ENCODE measurements at regions not wholly inside any gene's neighbourhood (a gene's known extent, or its start where the extent isn't known, plus 50 kb on each side); places are given as distances from the start of the nearest gene placed in this dataset.
"Not testable (repeated sequence)": the region's sequence is repeated elsewhere in the genome, so short reads cannot be mapped to it uniquely, and the experiment has no call there.

DNA sequence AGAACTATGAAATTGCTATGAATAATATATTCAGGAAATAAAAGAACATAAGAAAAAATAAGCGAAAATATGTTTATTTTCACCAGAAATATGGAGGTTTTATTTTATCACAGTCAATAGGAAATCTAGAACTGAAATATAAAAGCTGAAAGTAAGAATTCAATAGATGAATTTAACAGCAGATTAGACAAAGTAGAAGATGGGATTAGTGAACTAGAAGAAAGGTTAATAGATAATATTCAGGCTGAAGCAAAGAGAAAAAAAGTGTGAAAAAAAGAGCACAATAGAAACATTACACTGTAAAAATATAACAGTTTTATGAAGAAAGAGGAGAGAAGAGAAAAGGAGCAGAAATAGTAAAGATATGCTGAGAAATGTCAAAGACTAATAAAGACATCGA, 1152.1 kb downstream of the FAT4 start:
- no peak for DNase-seq

DNA sequence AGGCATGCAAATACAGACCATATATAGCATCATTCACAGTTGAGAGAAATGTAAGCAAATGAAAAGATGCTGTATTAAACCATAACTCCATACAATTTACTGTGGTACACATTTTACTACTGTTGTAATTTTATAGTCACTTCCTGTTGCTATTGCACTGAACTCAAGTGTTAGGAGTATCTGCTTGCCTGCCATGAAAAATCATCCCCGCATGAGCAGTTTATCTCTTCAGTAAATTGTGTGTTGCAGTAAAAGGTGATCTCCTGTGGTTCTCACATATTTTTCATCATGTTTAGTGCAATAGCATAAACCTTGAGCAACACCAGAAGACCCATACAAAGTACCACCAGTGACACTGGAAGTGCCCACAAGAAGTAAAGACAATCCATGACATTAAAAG, 1153.4 kb downstream of the FAT4 start:
- DNase-seq, result no peak

DNA sequence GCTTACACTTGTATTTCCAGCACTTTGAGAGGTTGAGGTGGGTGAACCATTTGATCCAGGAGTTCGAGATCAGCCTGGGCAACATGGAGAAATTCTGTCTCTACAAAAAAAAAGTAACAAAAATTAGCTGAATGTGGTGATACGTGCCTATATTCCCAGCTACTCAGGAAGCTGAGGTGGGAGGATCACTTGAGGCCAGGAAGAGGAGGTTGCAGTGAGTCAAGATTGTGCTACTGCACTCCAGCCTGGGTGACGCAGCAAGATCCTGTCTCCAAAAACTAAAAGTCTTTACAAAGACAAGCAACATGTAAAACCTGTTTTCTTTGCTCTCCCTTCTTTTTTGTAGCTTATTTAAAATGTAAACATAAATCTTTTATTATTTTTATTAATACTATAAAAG, 1156.1 kb downstream of the FAT4 start:
- DNase-seq, result no peak

DNA sequence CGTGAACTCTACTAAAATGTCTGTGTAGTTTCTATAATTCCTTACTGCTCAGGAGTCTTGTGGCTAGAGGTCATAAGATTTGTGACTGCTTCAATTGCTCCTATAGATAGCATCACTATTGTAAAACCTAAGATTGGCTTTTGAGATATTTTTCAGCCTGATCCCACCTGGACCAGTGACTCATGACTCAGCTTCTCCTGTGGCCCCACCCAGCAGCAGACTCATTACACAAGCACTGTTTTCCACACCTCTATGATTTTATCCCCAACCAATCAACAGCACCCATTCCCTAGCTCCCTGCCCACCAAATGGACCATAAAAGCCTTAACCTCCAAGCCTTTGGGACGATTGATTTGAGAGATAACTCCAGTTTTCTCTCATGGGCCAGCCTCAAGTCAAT, 1157.0 kb upstream of the INTU start:
- no peak for DNase-seq

DNA sequence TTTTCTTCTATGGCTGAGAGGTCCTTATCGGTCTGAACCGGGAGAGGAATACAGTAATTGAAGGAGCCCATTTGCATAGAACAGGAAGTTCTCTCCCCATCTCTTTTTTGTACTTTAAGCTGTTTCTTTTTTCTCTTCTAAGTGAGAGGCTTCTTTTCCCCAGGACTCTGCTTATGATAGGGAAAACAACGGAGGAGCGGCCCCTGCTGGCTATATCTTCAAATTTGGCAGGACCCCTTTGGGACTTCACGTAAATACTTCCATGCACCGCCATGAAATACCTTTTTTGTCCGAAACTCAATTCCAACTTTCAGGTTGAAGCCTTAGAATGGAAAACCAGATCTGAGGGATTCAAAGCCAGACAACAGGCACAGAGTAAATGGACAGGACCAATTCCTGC, 1153.0 kb upstream of the INTU start:
- DNase-seq, result no peak

DNA sequence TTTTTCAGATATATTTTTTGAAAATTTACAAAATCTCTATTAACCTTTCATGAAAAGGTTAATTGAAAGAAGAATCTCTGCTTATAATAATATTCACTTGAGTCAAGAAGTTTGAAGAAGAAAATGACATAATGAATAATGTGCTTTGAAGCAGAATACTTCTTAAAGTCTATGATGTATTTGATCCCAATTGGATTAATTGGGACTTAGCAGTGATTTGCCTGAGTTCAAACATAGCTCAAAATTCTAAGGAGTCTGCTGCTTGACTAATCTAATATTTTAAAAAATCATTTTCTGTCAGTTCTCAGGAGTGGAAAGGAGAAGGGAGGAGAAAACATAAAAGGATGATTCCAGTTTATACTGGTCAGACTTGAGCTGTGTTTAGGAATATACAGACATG, 1150.4 kb upstream of the INTU start:
- DNase-seq, result no peak

DNA sequence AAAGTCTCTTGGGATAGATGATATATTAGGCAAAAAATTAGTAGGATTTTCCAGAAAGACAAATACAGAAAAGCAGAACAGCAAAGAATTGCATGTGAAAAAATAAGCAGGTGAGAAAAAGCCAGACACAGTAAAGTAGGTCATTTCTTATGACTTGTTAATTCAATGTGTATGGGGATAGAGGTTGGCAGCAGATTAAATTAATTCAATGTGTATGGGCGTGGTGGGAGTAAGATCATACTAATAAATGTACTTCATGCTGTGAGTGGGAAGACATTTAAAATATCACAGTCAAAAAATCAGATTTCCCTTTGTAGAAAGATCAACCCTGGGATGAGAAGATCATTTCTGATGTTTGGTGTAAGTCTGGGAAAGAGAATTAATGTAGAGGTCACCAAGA, 1146.4 kb upstream of the INTU start:
- DNase-seq, result no peak

DNA sequence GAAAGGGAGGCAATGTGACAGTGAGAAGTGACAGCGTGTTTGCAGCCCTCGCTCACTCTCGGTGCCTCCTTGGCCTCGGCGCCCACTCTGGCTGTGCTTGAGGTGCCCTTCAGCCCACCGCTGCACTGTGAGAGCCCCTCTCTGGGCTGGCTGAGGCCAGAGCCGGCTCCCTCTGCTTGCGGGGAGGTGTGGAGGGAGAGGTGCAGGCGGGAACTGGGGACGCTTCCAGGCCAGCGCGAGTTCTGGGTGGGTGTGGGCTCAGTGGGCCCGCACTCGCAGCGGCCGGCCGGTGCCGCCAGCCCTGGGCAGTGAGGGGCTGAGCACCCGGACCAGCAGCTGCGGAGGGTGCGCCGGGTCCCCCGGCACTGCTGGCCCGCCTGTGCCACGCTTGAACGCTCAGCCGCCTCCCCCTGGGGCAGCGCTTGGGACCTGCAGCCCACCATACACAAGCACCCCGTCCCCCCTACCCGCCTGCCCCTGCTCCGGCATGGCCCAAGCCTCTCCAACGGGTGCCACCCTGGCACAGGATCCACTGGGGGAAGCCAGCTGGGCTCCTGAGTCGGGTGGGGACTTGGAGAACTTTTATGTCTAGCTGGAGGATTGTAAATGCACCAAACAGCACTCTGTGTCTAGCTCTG, 1142.8 kb upstream of the INTU start:
- no peak for DNase-seq

DNA sequence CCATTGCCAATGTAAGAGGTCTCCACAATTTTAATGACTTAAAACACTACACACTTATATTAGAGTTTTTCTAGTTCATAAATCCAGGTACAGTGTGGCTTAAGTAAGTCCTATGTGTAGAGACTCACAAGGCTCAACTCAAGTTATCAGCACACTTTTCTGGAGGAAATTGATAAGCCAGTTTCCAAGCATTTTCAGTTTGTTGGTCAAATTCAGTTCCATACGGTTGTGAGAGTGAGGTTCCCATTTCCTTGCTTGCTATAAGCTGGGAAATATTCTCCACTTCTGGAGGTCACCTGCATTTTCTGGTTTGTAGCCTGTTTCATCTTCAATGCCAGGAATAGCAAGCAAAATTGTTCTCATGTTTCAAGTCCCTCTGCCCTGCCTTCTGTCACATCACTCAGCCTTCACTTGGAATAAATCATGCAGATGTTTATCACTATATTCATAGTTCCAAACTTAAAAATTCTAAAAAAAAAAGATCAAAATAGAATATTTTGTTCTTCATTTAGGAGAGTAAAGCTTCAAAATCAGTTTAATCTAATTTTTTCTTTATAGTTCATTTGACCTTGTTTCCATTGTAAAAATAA, 1137.5 kb upstream of the INTU start:
- DNase-seq, result no peak

DNA sequence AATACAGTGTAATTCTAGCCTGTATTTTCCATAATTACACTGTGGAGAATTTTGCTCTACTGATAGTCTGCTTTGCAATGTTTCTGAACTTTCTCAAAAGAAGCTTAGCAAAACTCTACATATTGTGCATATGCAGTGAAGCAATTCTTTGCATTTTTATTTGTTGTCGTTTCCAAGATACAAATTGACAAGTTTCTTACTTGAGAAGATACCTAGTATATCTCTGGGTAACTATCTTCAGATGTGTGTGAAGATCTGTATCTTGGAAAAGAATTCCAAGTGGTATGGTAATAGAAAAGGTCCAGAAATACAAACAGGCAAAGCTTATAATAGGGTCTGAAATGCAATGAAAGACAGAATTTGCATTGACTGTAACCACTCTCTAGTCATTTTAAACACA, 1119.8 kb upstream of the INTU start:
- DNase-seq, result no peak

DNA sequence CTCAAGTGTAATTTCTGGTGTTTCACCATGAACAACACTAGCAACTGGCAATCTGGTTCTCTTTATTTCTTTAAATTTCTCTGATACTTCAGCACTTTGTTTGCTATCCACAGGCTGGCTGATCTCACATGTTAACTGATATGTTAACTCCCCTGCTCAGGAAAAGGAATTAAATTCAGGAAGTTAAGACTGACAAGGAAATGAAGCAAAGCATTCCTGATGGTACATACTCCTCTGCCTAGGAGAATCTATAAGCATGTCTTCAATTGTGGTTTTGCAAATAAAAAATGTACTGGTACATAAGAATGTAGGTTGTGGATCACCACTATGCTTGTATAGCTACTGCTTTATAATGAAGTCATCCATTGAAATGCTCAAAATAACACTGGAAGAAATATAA, 1119.2 kb upstream of the INTU start:
- DNase-seq, result no peak

DNA sequence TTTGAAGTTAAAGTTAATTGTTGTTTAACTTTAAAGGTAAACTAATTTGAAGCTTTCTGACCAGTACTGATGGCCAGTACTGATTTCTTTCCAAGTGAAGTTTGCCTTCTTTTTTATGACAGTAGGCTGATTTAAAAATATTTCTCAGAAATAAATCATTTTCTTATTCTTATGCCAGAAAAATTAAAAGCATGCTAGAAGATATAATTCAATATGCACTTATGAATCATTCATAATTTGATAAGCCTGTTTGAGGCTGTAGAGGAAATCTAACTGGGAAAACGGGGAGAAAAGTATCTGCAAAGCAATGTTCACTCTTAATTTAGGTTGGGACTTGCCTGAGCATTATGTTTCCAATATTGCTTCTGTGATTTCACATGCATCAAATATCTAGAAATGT, 1112.0 kb upstream of the INTU start:
- DNase-seq, result no peak

DNA sequence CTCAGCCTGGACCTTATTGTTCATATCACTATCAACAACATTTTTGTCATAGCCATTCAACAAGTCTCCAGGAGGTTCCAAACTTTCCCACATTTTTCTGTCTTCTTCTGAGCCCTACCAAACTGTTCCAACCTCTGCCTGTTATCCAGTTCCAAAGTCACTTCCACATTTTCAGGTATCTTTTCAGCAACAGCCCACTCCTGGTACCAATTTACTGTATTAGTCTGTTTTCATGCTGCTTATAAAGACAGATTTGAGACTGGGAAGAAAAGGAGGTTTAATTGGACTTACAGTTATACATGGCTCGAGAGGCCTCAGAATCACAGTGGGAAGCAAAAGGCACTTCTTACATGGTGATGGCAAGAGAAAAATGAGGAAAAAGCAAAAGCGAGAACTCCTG, 1107.4 kb upstream of the INTU start:
- DNase-seq, result not testable (repeated sequence)

DNA sequence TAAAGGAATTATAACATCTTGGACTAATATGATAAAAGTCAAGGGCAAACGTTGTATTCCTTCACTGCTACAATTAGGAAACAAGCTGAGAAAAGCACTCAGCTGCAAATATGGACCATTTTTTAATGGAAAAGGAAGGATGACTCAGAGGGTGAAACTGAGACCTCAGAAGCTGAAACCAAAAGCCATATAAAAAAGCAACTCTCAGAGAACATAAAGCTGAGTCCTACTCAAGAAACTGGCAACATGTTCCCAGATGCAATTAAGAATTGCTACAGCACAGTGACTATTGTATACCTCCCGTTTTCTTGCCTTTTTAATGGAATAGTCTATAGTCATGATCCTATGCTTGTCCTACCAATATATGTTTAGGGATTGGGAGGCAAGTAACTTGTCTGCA, 1106.4 kb upstream of the INTU start:
- DNase-seq, result no peak

DNA sequence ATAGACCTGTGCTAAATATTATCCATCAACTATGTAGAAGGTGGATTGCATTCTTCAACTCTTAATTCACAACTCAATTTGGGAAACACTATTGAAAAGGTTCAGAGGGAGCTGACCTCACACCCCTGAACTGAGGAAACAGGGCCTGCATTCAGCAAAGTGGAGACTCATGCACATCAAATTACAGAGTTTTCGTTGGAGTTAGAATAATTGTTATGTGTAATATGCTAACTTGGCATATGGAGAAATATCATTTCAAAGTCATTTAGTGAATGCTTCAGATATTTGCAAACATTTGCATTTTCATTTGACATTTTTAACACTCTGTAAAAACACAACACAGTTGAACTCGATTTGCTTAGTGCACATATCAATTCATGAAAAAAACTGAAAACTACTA, 1102.8 kb upstream of the INTU start:
- DNase-seq, result no peak

DNA sequence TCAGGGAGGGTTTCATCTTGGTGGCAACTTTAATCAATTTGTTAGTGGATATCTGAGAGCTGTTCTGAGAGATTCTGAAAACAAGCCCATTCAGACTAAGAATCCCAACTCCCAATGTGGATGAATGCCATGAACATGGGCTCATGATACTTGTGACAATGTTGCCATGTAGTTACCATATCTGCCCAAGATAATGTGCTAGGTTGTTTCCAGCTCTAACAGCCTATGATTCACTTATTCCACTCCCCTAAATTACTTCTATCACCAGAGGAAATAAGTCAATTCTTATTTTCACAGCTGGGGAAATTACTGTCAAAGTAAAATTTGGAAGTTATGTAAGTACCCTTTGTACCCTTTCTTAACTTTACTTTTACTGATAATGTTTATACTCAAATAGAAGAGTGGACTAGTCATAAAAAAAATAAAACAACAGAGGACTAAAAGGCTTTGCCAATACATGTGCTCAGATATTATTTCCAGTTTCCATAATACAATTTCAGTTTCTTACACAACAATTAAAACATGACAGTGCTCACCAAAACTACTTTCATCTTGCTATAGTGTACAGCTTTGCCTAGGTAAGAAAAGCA, 1101.7 kb upstream of the INTU start:
- no peak for DNase-seq

DNA sequence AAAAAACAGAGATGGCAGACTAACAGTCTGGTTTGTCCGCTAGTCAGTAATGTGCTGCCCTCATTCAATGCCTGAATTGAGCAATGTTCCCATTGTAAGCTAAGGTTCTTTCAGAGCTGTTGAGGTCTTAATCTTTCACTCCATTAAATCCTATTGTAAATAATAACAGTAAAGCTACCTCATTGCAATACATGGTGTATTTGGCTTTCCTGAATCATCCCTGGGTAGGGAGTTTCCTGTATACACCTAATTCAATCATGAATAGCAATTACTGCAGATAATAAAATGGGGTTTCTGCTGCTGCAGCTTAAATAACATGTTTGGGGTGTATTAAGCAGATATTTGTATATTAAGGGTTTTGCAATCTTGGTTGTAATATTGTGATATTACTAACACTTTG, 1100.2 kb upstream of the INTU start:
- DNase-seq, result no peak

DNA sequence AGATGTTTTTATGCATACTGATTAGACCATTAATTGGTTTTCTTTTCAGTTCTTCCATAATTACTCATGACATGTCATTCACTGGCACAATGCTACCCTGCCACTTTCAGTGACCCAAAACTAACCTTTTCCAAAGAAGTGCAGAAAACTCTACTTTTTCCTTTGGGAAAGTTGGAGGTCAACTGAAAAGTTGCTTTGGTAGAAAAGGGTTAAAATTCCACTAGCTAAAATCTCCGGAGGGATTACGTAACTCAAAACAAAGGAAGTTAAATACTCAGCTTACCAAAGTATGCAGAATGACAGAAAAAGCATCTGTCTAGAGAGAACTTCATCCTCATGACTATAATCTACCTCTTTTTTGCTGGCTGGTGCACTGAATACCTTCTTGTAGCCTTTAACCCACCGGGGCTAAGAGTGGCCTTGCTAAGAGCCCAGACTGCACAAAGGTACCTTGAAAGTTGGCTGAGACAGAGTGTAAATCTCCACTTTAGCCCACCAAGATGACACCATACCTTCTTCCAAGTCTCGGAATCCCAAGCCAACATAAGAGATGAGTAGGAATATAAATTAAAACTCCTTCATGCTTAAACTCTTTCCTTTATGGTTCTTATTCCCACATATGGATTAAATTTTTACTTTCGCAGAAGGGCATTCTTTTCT, 1099.5 kb upstream of the INTU start:
- DNase-seq, result no peak

DNA sequence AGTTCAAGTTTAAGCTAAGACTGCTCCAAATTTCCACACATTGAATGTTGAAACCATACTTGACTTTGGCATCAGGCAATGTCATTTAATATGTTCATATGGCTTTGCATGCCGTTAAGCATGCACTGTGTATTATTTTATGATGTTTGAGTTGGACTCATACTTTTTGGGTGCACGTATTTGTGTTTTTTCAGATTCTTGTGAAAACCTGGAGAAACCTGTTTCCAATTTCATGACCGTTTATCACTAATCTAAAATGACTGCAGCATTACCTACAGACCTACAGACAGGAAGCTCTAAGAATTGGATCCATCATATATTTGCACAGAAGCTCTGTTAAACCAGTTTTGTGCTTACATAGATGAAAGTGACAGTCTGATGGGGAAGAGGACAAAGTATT, 1093.0 kb upstream of the INTU start:
- DNase-seq, result no peak

DNA sequence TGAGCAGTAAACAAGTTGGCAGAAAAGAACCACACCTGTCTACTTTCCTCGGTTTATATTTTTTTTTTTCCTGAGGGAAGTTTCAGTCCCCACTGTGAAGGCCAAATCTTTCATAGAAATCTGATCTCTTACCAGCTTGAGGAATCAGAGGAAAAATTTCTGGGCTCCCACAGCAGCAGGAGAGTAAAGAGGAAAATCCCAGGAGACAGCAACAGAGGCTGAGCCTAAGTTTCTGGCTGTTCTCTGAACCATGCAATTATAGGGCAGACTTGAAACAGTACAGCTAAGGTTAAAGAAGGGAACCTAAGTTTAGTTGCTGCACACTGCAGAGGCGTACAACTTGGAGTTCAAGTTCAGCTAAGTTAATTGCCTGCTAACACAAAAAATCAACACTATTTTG, 1090.9 kb upstream of the INTU start:
- DNase-seq, result no peak

DNA sequence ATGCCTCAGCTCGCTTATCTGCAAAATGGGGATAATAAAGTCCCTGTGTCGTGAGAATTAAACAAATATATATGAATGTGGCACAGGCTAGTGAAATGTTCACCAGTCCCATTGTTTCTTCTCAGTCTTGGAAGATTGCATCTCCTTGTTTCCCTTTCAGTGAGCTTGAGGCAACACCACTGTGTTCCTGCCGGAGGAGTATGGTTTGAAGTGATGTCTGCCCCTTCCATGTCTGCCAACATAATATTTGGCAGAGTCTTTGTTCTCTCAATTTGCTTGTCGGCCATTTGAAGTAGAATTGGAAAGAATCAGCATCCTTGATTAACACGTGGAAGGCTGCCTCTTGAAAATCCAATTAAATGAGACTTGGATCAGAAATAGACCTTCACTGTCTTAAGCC, 1088.5 kb upstream of the INTU start:
- DNase-seq, result no peak

DNA sequence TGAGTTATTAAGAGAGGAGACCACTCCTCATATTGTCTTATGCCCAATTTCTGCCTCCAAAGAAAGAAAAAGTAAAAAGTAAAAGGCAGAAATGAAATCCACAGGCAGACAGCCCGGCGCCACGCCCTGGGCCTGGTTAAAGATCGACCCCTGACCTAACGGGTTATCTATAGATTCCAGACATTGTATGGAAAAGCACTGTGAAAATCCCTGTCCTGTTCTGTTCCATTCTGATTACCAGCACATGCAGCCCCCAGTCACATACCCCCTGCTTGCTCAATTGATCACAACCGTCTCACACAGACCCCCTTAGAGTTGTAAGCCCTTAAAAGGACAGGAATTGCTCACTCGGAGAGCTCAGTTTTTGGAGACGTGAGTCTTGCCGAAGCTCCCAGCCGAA, 1086.6 kb upstream of the INTU start:
- DNase-seq, result not testable (repeated sequence)

DNA sequence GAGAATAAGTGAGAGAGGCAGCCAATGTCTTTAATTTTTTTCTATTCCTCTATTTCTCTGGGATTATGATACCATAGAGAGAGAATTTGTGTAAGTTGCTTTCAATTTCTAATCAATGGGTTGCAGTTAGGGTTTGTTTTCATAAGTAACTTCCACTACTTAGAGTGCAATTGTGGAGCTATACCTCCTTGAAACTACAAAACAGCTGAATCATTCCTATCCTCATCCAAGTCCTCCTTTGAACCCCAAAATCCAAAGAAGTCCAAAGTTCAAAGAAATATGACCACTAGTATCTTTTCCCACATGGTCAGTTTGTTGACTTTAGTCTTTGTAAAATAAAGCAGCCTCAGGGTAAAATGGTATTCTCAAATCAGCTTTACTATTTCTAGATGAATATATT, 1085.4 kb upstream of the INTU start:
- no peak for DNase-seq

DNA sequence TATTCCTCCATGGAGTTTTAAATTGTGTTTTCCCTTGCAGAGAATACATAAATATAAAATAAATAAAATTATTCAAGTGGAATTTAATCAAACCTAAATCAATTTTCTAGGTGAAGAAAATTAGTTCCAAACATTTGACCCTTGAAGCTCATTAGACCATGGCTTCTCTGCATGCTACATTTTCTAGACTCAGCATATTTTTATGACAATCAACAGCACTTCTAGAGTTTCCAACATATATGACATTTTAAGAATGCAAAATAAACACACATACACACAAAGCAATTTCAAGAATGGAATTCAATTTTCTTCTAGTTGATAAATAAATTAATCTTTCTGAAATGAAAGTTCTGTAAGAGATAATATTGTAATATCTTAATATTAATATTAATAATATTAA, 1083.9 kb upstream of the INTU start:
- no peak for DNase-seq

All from T-helper 2 cell (primary cell).